ENCODE measurements at regions not wholly inside any gene's neighbourhood (a gene's known extent, or its start where the extent isn't known, plus 50 kb on each side); places are given as distances from the start of the nearest gene placed in this dataset.

GRCh38 chr3:177443469-177443868 lies 246.2 kb upstream of the TBL1XR1 start:
- no TSS peak for BruUV-seq (replicated peaks)
- H3K4me1 Mint-ChIP-seq (ENCODE audit: insufficient read depth, unreplicated experiment): peaks cover 40% of the 10 kb centered on the region
- DNase-seq (ENCODE audit: unreplicated experiment): peak; percentile 71
- peak overlapping the region; percentile 38 for H3K4me3 Mint-ChIP-seq (ENCODE audit: unreplicated experiment)
- POLR2A ChIA-PET: interaction anchor here (0.6 to 1.8 kb wide), 9 partner anchors 22 to 1265 kb away, joined by 3 to 4 read pairs (median 4); no protein-coding TSS in a partner anchor
- no peaks in the 10 kb centered on the region for H3K36me3 Mint-ChIP-seq (ENCODE audit: insufficient read depth, unreplicated experiment)
- H3K9me3 Mint-ChIP-seq (ENCODE audit: unreplicated experiment): no peaks in the 10 kb centered on the region
- H3K27me3 Mint-ChIP-seq (ENCODE audit: insufficient read depth, unreplicated experiment): no peaks in the 10 kb centered on the region
- CTCF ChIA-PET: interaction anchor here (0.5 kb wide), 1 partner anchor 785 kb away, joined by 4 read pairs; no protein-coding TSS in a partner anchor
- intact Hi-C loops (cut with micrococcal nuclease): no loop called here
- peak overlapping the region; percentile 83 for H3K27ac Mint-ChIP-seq (ENCODE audit: low read depth, unreplicated experiment)
- TF ChIP-seq, protein P1, sequence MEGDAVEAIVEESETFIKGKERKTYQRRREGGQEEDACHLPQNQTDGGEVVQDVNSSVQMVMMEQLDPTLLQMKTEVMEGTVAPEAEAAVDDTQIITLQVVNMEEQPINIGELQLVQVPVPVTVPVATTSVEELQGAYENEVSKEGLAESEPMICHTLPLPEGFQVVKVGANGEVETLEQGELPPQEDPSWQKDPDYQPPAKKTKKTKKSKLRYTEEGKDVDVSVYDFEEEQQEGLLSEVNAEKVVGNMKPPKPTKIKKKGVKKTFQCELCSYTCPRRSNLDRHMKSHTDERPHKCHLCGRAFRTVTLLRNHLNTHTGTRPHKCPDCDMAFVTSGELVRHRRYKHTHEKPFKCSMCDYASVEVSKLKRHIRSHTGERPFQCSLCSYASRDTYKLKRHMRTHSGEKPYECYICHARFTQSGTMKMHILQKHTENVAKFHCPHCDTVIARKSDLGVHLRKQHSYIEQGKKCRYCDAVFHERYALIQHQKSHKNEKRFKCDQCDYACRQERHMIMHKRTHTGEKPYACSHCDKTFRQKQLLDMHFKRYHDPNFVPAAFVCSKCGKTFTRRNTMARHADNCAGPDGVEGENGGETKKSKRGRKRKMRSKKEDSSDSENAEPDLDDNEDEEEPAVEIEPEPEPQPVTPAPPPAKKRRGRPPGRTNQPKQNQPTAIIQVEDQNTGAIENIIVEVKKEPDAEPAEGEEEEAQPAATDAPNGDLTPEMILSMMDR (IDR thresholded peaks at IDR 0.05; ENCODE audit: unreplicated experiment): no peak

DNA sequence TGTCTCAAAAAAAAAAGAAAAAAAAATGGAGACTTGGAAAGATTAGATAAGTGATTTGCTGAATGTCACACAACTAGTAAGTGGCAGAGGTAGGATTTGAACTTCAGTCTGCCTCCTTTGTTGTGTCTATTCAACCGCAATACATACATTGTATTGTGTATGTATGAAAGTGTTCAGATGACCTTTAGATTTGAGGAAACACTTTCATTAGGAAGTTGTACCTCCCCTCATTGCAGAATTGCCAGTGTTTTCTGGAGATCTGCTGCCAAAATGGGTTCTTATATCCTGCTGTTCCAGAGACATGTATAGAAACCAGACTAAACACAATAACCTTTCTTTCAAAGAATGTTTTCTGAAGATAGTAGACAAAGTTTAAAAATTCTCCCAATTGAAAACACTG lies 247.4 kb upstream of the TBL1XR1 start:
- Mint-ChIP-seq H3K27ac (ENCODE audit: low read depth, unreplicated experiment) (no peak overlapping the region), H3K27me3 (ENCODE audit: insufficient read depth, unreplicated experiment) (no peaks in the 10 kb centered on the region), H3K9me3 (ENCODE audit: unreplicated experiment) (no peaks in the 10 kb centered on the region), H3K36me3 (ENCODE audit: insufficient read depth, unreplicated experiment) (no peaks in the 10 kb centered on the region), H3K4me1 (ENCODE audit: insufficient read depth, unreplicated experiment) (peaks cover 42% of the 10 kb centered on the region), H3K4me3 (ENCODE audit: unreplicated experiment) (no peak overlapping the region)
- intact Hi-C loops (cut with micrococcal nuclease): no loop called here
- ChIA-PET POLR2A (interaction anchor here (1.8 kb wide), 1 partner anchor 33 kb away, joined by 4 read pairs; no protein-coding TSS in a partner anchor), CTCF (no interaction called here)
- TF ChIP-seq, protein P1 (IDR thresholded peaks at IDR 0.05; ENCODE audit: unreplicated experiment): no peak
- DNase-seq (ENCODE audit: unreplicated experiment): no peak
- no TSS peak for BruUV-seq (replicated peaks)

GRCh38 chr3:177445549-177445948 lies 248.3 kb upstream of the TBL1XR1 start:
- no TSS peak for BruUV-seq (replicated peaks)
- intact Hi-C loops (cut with micrococcal nuclease): no loop called here
- TF ChIP-seq, protein P1 (IDR thresholded peaks at IDR 0.05; ENCODE audit: unreplicated experiment): no peak
- Mint-ChIP-seq H3K9me3 (ENCODE audit: unreplicated experiment) (no peaks in the 10 kb centered on the region), H3K4me3 (ENCODE audit: unreplicated experiment) (no peak overlapping the region), H3K27me3 (ENCODE audit: insufficient read depth, unreplicated experiment) (no peaks in the 10 kb centered on the region), H3K36me3 (ENCODE audit: insufficient read depth, unreplicated experiment) (no peaks in the 10 kb centered on the region), H3K27ac (ENCODE audit: low read depth, unreplicated experiment) (no peak overlapping the region), H3K4me1 (ENCODE audit: insufficient read depth, unreplicated experiment) (peaks cover 38% of the 10 kb centered on the region)
- ChIA-PET CTCF (interaction anchor here (0.8 kb wide), 1 partner anchor 331 kb away, joined by 4 read pairs; no protein-coding TSS in a partner anchor), POLR2A (no interaction called here)
- DNase-seq (ENCODE audit: unreplicated experiment): no peak

DNA sequence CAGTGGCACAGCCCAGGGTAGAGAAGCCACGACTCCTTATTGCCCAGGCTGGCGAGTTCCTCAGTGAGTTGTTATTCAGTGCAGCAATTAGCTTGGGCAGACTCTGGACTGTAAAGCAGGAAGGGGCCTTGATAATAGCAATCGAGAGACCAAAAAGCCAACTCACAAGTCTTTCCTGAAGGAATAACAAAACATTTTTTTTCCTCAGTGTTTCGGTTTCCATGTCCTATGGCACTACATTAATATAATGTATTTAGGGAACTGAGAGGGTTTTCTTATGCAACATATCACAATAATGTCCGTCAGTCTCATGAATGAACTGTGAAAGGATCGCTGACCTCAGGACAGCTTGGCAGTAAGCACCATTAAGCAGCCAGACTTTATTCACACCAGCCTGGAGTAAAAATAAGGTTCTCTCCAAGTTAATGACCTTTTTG lies 248.9 kb upstream of the TBL1XR1 start:
- POLR2A ChIA-PET: interaction anchor here (4.3 kb wide), 1 partner anchor 86 kb away, joined by 24 read pairs; no protein-coding TSS in a partner anchor
- Mint-ChIP-seq H3K27ac (ENCODE audit: low read depth, unreplicated experiment) (no peak overlapping the region), H3K9me3 (ENCODE audit: unreplicated experiment) (no peaks in the 10 kb centered on the region), H3K36me3 (ENCODE audit: insufficient read depth, unreplicated experiment) (no peaks in the 10 kb centered on the region), H3K4me1 (ENCODE audit: insufficient read depth, unreplicated experiment) (peaks cover 32% of the 10 kb centered on the region), H3K27me3 (ENCODE audit: insufficient read depth, unreplicated experiment) (no peaks in the 10 kb centered on the region), H3K4me3 (ENCODE audit: unreplicated experiment) (no peak overlapping the region)
- CTCF ChIA-PET: interaction anchor here (0.6 to 1.6 kb wide), 3 partner anchors 30 to 331 kb away, joined by 3 to 5 read pairs (median 4); no protein-coding TSS in a partner anchor
- intact Hi-C loops (cut with micrococcal nuclease): no loop called here
- no peak for DNase-seq (ENCODE audit: unreplicated experiment)
- no TSS peak for BruUV-seq (replicated peaks)
- TF ChIP-seq, protein P1 (IDR thresholded peaks at IDR 0.05; ENCODE audit: unreplicated experiment): no peak
